SK-N-SH (cell line): ENCODE measurements at regions not wholly inside any gene's neighbourhood (a gene's known extent, or its start where the extent isn't known, plus 50 kb on each side); places are given as distances from the start of the nearest gene placed in this dataset.
"Not testable (repeated sequence)": the region's sequence is repeated elsewhere in the genome, so short reads cannot be mapped to it uniquely, and the experiment has no call there.

Experiments
- CTCF ChIA-PET: fragments of 300-600, 350-600 bp; formaldehyde crosslinking; extraction: SDS; loops from one replicate; lab custom pipeline; 2021; lab: Yijun Ruan, JAX
- POLR2A ChIA-PET: fragments of 350-600 bp; sonication (Branson Sonifier 250); formaldehyde crosslinking; extraction: SDS; loops from one replicate; lab custom pipeline; 2020; ENCODE audit warnings: antibody characterized with exemption, inconsistent platforms; lab: Yijun Ruan, JAX
- DNase-seq: peaks from one replicate; pipeline ENCODE4 v3.0.0; 2012
- H2AFZ ChIP-seq: fragments of 200-600 bp; sonication (generic); 2 replicates; pipeline ENCODE4 v1.8.1; 2016; ENCODE audit warnings: antibody characterized with exemption, mild to moderate bottlenecking, low read depth
- H3F3A ChIP-seq: fragments of 200-600 bp; sonication (generic); replicated peaks from 2 replicates; pipeline ENCODE3; 2016; ENCODE audit warnings: antibody characterized with exemption, mild to moderate bottlenecking; ENCODE audit not compliant: insufficient read depth
- H3K27ac ChIP-seq, 2 experiments: fragments of 200-500 bp in 1 of 2; fragments of 200-600 bp in 1 of 2; sonication (Bioruptor generic) in 1 of 2; sonication (generic), shearing (Covaris generic) in 1 of 2; 2 replicates each; pipeline versions ENCODE4 v1.5.1 to v1.6.1; 2014 to 2016; ENCODE audit warnings: low read depth in 2 of 2, inconsistent platforms in 1 of 2, low read length in 1 of 2, mild to moderate bottlenecking in 1 of 2, mixed read lengths in 1 of 2
- H3K27me3 ChIP-seq: fragments of 200-600 bp; sonication (generic), shearing (Covaris generic); 2 replicates; pipeline ENCODE4 v1.6.1; 2016; ENCODE audit warnings: mixed run types; ENCODE audit not compliant: insufficient read depth
- H3K36me3 ChIP-seq, 2 experiments: fragments of 200-500 bp in 1 of 2; fragments of 200-600 bp in 1 of 2; sonication (Bioruptor generic) in 1 of 2; sonication (generic) in 1 of 2; replicated peaks in 1 of 2; 2 replicates each; pipeline versions ENCODE3 to v1.5.1; 2014 to 2016; ENCODE audit warnings: low read length in 1 of 2, mild to moderate bottlenecking in 1 of 2; ENCODE audit not compliant: insufficient read depth in 2 of 2, control insufficient read depth in 1 of 2
- H3K4me1 ChIP-seq, 2 experiments: fragments of 200-500 bp in 1 of 2; fragments of 200-600 bp in 1 of 2; sonication (Bioruptor generic) in 1 of 2; sonication (generic), shearing (Covaris generic) in 1 of 2; 2 replicates each; pipeline versions ENCODE4 v1.5.1 to v1.6.1; 2014 to 2016; ENCODE audit warnings: low read depth in 1 of 2, low read length in 1 of 2, mixed run types in 1 of 2; ENCODE audit not compliant: insufficient read depth in 2 of 2, control insufficient read depth in 1 of 2
- H3K4me2 ChIP-seq: fragments of 200-600 bp; sonication (generic), shearing (Covaris generic); 2 replicates; pipeline ENCODE4 v1.6.1; 2017; ENCODE audit warnings: mixed run types
- H3K4me3 ChIP-seq, 2 experiments: fragments of 200-500 bp in 1 of 2; fragments of 200-600 bp in 1 of 2; sonication (Bioruptor generic) in 1 of 2; sonication (generic), shearing (Covaris generic) in 1 of 2; 2 replicates each; pipeline versions ENCODE4 v1.5.1 to v1.8.1; 2014 to 2016; ENCODE audit warnings: low read depth in 2 of 2, inconsistent platforms in 1 of 2, low read length in 1 of 2, mild to moderate bottlenecking in 1 of 2, mixed read lengths in 1 of 2, moderate library complexity in 1 of 2
- H3K79me2 ChIP-seq: fragments of 200-600 bp; sonication (generic); 2 replicates; pipeline ENCODE4 v1.8.1; 2017; ENCODE audit warnings: mild to moderate bottlenecking; ENCODE audit not compliant: insufficient read depth
- H3K9ac ChIP-seq: fragments of 200-600 bp; sonication (generic); 2 replicates; pipeline ENCODE4 v1.6.1; 2017; ENCODE audit warnings: mixed run types
- H3K9me2 ChIP-seq: fragments of 200-600 bp; sonication (generic); 2 replicates; pipeline ENCODE4 v1.6.1; 2017; ENCODE audit warnings: mixed run types
- H3K9me3 ChIP-seq: fragments of 200-600 bp; sonication (generic); 2 replicates; pipeline ENCODE4 v1.6.1; 2017; ENCODE audit warnings: mixed run types, mild to moderate bottlenecking, moderate library complexity
- H4K20me1 ChIP-seq: fragments of 200-600 bp; sonication (generic); 2 replicates; pipeline ENCODE4 v1.6.1; 2017; ENCODE audit warnings: mild to moderate bottlenecking, mixed run types; ENCODE audit not compliant: insufficient read depth
- FOSL2 ChIP-seq: IDR thresholded peaks from 2 replicates; pipeline ENCODE4 v1.4.0; 2012; ENCODE audit warnings: low read depth, mild to moderate bottlenecking, moderate library complexity, borderline replicate concordance
- FOXM1 ChIP-seq: IDR thresholded peaks from 2 replicates; pipeline ENCODE4 v1.4.0; 2012; ENCODE audit warnings: low read depth, mild to moderate bottlenecking
- MXI1 ChIP-seq: IDR thresholded peaks from 2 replicates; pipeline ENCODE4 v1.6.1; 2012; ENCODE audit warnings: mild to moderate bottlenecking, low read depth, low read length, improper control_type of control experiment
- NRF1 ChIP-seq: IDR thresholded peaks from 2 replicates; pipeline ENCODE4 v1.6.1; 2012; ENCODE audit warnings: low read depth, mild to moderate bottlenecking, low read length
- RCOR1 ChIP-seq: fragments of 150-350 bp; IDR thresholded peaks from 2 replicates; pipeline ENCODE4 v1.6.1; 2017; ENCODE audit warnings: antibody characterized with exemption, low read length
- RFX5 ChIP-seq: IDR thresholded peaks from 2 replicates; pipeline ENCODE4 v1.6.1; 2012; ENCODE audit warnings: mild to moderate bottlenecking, improper control_type of control experiment, low read length
- RXRA ChIP-seq: IDR thresholded peaks from 2 replicates; pipeline ENCODE4 v1.4.0; 2012; ENCODE audit warnings: low read depth, mild to moderate bottlenecking, borderline replicate concordance
- TEAD4 ChIP-seq: IDR thresholded peaks from 2 replicates; pipeline ENCODE4 v1.4.0; 2012; ENCODE audit warnings: mild to moderate bottlenecking, borderline replicate concordance; ENCODE audit not compliant: insufficient read depth
- WGBS: methylation state at CpG from one replicate; pipeline ENCODE4 v1.1.6; 2017; ENCODE audit warnings: low lambda C conversion rate; 5-methylcytosine and 5-hydroxymethylcytosine counted together
- TF ChIP-seq, protein P1 (sequence below): IDR thresholded peaks from 2 replicates; pipeline ENCODE4 v1.6.1; 2012; ENCODE audit warnings: mild to moderate bottlenecking, low read depth, low read length, moderate library complexity
- TF ChIP-seq, protein P2 (sequence below): IDR thresholded peaks from 2 replicates; pipeline ENCODE4; 2012
- TF ChIP-seq, protein P3 (sequence below): IDR thresholded peaks from 2 replicates; pipeline ENCODE4 v1.4.0; 2012; ENCODE audit warnings: low read depth, borderline replicate concordance
- TF ChIP-seq, protein P4 (sequence below): fragments of 200-600 bp; sonication (generic); IDR thresholded peaks from 2 replicates; pipeline ENCODE4 v1.6.1; 2017; ENCODE audit warnings: antibody characterized with exemption, mild to moderate bottlenecking, moderate library complexity
- TF ChIP-seq, protein P5 (sequence below): IDR thresholded peaks from 2 replicates; pipeline ENCODE4 v1.4.0; 2012; ENCODE audit warnings: low read depth
- TF ChIP-seq, protein P6 (sequence below): fragments of 150-350 bp; IDR thresholded peaks from 2 replicates; pipeline ENCODE4 v1.6.1; 2016; ENCODE audit warnings: mild to moderate bottlenecking, low read depth, low read length

DNA sequence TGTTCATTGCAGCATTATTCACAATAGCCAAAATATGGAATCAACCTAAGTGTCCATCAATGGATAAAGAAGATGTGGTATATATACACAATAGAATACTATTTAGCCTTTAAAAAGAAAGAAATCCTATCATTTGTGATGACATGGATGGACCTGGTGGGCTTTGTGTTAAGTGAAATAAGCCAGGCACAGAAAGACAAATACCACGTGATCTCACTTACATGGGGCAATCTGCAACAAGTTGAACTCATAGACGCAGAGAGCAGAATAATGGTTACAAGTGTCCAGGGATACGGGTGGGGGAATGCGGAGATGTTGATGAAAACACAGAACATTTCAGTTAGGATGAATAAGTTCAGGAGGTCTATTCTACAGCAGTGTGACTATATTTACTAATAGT, 66.4 kb upstream of the ALDH1B1 start:
- no peak overlapping the region for H3K4me2 ChIP-seq
- ChIA-PET POLR2A (no interaction called here), CTCF (interaction anchor here (1.8 kb wide), 1 partner anchor 239 kb away, joined by 3 read pairs; no protein-coding TSS in a partner anchor)
- no peaks in the 10 kb centered on the region for H3F3A ChIP-seq
- no peak overlapping the region for H3K4me3 ChIP-seq
- H2AFZ ChIP-seq = no peak overlapping the region
- no peaks in the 10 kb centered on the region for H3K9me3 ChIP-seq
- no peaks in the 10 kb centered on the region for H3K36me3 ChIP-seq
- peaks cover 4% of the 10 kb centered on the region for H3K27me3 ChIP-seq
- TF ChIP-seq FOSL2 = no peak
- TF ChIP-seq, protein P1, sequence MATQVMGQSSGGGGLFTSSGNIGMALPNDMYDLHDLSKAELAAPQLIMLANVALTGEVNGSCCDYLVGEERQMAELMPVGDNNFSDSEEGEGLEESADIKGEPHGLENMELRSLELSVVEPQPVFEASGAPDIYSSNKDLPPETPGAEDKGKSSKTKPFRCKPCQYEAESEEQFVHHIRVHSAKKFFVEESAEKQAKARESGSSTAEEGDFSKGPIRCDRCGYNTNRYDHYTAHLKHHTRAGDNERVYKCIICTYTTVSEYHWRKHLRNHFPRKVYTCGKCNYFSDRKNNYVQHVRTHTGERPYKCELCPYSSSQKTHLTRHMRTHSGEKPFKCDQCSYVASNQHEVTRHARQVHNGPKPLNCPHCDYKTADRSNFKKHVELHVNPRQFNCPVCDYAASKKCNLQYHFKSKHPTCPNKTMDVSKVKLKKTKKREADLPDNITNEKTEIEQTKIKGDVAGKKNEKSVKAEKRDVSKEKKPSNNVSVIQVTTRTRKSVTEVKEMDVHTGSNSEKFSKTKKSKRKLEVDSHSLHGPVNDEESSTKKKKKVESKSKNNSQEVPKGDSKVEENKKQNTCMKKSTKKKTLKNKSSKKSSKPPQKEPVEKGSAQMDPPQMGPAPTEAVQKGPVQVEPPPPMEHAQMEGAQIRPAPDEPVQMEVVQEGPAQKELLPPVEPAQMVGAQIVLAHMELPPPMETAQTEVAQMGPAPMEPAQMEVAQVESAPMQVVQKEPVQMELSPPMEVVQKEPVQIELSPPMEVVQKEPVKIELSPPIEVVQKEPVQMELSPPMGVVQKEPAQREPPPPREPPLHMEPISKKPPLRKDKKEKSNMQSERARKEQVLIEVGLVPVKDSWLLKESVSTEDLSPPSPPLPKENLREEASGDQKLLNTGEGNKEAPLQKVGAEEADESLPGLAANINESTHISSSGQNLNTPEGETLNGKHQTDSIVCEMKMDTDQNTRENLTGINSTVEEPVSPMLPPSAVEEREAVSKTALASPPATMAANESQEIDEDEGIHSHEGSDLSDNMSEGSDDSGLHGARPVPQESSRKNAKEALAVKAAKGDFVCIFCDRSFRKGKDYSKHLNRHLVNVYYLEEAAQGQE = no peak
- no peak for TF ChIP-seq RCOR1
- no peak for TF ChIP-seq RXRA
- TF ChIP-seq, protein P2, sequence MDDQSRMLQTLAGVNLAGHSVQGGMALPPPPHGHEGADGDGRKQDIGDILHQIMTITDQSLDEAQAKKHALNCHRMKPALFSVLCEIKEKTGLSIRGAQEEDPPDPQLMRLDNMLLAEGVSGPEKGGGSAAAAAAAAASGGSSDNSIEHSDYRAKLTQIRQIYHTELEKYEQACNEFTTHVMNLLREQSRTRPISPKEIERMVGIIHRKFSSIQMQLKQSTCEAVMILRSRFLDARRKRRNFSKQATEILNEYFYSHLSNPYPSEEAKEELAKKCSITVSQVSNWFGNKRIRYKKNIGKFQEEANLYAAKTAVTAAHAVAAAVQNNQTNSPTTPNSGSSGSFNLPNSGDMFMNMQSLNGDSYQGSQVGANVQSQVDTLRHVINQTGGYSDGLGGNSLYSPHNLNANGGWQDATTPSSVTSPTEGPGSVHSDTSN = no peak
- TF ChIP-seq, protein P3, sequence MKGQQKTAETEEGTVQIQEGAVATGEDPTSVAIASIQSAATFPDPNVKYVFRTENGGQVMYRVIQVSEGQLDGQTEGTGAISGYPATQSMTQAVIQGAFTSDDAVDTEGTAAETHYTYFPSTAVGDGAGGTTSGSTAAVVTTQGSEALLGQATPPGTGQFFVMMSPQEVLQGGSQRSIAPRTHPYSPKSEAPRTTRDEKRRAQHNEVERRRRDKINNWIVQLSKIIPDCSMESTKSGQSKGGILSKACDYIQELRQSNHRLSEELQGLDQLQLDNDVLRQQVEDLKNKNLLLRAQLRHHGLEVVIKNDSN = no peak
- TF ChIP-seq, protein P4, sequence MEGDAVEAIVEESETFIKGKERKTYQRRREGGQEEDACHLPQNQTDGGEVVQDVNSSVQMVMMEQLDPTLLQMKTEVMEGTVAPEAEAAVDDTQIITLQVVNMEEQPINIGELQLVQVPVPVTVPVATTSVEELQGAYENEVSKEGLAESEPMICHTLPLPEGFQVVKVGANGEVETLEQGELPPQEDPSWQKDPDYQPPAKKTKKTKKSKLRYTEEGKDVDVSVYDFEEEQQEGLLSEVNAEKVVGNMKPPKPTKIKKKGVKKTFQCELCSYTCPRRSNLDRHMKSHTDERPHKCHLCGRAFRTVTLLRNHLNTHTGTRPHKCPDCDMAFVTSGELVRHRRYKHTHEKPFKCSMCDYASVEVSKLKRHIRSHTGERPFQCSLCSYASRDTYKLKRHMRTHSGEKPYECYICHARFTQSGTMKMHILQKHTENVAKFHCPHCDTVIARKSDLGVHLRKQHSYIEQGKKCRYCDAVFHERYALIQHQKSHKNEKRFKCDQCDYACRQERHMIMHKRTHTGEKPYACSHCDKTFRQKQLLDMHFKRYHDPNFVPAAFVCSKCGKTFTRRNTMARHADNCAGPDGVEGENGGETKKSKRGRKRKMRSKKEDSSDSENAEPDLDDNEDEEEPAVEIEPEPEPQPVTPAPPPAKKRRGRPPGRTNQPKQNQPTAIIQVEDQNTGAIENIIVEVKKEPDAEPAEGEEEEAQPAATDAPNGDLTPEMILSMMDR = no peak
- TF ChIP-seq, protein P5, sequence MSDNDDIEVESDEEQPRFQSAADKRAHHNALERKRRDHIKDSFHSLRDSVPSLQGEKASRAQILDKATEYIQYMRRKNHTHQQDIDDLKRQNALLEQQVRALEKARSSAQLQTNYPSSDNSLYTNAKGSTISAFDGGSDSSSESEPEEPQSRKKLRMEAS = no peak
- no peak for TF ChIP-seq FOXM1
- TF ChIP-seq, protein P6, sequence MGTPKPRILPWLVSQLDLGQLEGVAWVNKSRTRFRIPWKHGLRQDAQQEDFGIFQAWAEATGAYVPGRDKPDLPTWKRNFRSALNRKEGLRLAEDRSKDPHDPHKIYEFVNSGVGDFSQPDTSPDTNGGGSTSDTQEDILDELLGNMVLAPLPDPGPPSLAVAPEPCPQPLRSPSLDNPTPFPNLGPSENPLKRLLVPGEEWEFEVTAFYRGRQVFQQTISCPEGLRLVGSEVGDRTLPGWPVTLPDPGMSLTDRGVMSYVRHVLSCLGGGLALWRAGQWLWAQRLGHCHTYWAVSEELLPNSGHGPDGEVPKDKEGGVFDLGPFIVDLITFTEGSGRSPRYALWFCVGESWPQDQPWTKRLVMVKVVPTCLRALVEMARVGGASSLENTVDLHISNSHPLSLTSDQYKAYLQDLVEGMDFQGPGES = no peak
- no peak for TF ChIP-seq TEAD4
- TF ChIP-seq MXI1 = no peak
- TF ChIP-seq NRF1 = no peak
- TF ChIP-seq RFX5 = no peak
- DNase-seq = no peak
- no peaks in the 10 kb centered on the region for H3K79me2 ChIP-seq
- peaks cover 0 to 3% of the 10 kb centered on the region in 2 experiments; a peak in 2 of 4 replicates for H3K4me1 ChIP-seq
- H3K9me2 ChIP-seq = no peaks in the 10 kb centered on the region
- no peak overlapping the region for H3K9ac ChIP-seq
- no peaks in the 10 kb centered on the region for H4K20me1 ChIP-seq
- WGBS = 73% methylated on average over 4 of the region's 4 CpGs
- no peak overlapping the region for H3K27ac ChIP-seq

DNA sequence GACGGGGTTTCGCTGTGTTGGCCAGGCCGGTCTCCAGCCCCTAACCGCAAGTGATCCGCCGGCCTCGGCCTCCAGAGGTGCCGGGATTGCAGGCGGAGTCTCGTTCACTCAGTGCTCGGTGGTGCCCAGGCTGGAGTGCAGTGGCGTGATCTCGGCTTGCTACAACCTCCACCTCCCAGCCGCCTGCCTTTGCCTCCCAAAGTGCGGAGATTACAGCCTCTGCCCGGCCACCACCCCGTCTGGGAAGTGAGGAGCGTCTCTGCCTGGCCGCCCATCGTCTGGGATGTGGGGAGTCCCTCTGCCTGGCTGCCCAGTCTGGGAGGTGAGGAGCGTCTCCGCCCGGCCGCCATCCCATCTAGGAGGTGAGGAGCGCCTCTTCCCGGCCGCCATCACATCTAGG, 68.3 kb upstream of the ALDH1B1 start:
- not testable (repeated sequence) for DNase-seq

More for the DNA sequence above, 68.3 kb upstream of the ALDH1B1 start:
- H3K36me3 ChIP-seq, H4K20me1 ChIP-seq, H3K4me3 ChIP-seq, H3K27me3 ChIP-seq, H3K4me2 ChIP-seq, H3F3A ChIP-seq, H3K27ac ChIP-seq, H2AFZ ChIP-seq, H3K9me2 ChIP-seq, H3K9ac ChIP-seq, POLR2A ChIA-PET, H3K79me2 ChIP-seq, CTCF ChIA-PET, H3K9me3 ChIP-seq: not testable (repeated sequence)
- H3K4me1 ChIP-seq = peaks cover 0 to 10% of the 10 kb centered on the region in 2 experiments; a peak in 2 of 4 replicates
- WGBS = 85% methylated on average over 4 of the region's 27 CpGs
